GM12878 (cell line): ENCODE measurements at regions not wholly inside any gene's neighbourhood (a gene's known extent, or its start where the extent isn't known, plus 50 kb on each side); places are given as distances from the start of the nearest gene placed in this dataset.

ENCODE experiments used
- ATAC-seq: fragments of 200-7000 bp; cut with Tn5 transposase; 3 replicates; pipeline ENCODE4 v1.9.1; 2020; ENCODE audit warnings: mild to moderate bottlenecking, moderate library complexity
- BruUV-seq: library from RNA; stranded (reverse); fragments of 400-500 nt; replicated peaks from 2 replicates; lab custom pipeline; 2021; lab: Mats Ljungman, UMichigan
- CTCF ChIA-PET: fragments of 300-600 bp; sonication (Branson Sonifier 250); formaldehyde crosslinking; extraction: SDS; loops from one replicate; lab custom pipeline; 2021; ENCODE audit warnings: inconsistent platforms; lab: Yijun Ruan, JAX
- POLR2A ChIA-PET: fragments of 350-600 bp; formaldehyde crosslinking; extraction: SDS; loops from one replicate; lab custom pipeline; 2021; ENCODE audit warnings: inconsistent platforms; lab: Charles Lee
- RAD21 ChIA-PET: fragments of 300-600 bp; sonication (Branson Sonifier 250); formaldehyde crosslinking; loops from one replicate; lab custom pipeline; 2023; ENCODE audit warnings: antibody characterized with exemption; ENCODE audit not compliant: unreplicated experiment; lab: Charles Lee
- SMC1A ChIA-PET: fragments of 300-600 bp; sonication (Branson Sonifier 250); formaldehyde crosslinking; loops from one replicate; lab custom pipeline; 2023; ENCODE audit not compliant: unreplicated experiment, uncharacterized antibody; lab: Charles Lee
- DNase-seq: peaks from one replicate; pipeline ENCODE4 v3.0.0-alpha.2; 2011; ENCODE audit warnings: low read depth, low spot score
- FAIRE-seq: peaks from 3 replicates; lab custom pipeline; 2011; peaks lifted over from hg19 to GRCh38; lab: Jason Lieb, UNC
- H2AFZ ChIP-seq: 2 replicates; pipeline ENCODE4 v1.6.0; 2011; ENCODE audit warnings: low read depth, low read length, control low read depth; ENCODE audit not compliant: control insufficient read depth
- H3K27ac ChIP-seq: 2 replicates; pipeline ENCODE4 v1.5.1; 2011; ENCODE audit warnings: control low read depth; ENCODE audit not compliant: control insufficient read depth, insufficient read depth
- H3K27me3 ChIP-seq, 2 experiments: replicated peaks in 1 of 2; 2 replicates each; pipeline versions ENCODE4 v1.6.0 to v1.6.1; 2011; ENCODE audit warnings: low read length in 1 of 2; ENCODE audit not compliant: control insufficient read depth in 2 of 2, insufficient read depth in 2 of 2
- H3K36me3 ChIP-seq, 2 experiments: 2 replicates each; pipeline ENCODE4 v1.5.1; 2011; ENCODE audit warnings: low read length in 1 of 2; ENCODE audit not compliant: control insufficient read depth in 2 of 2, insufficient read depth in 2 of 2
- H3K4me1 ChIP-seq: 2 replicates; pipeline ENCODE4 v1.6.1; 2011; ENCODE audit warnings: mild to moderate bottlenecking, low read length, moderate library complexity, mixed read lengths; ENCODE audit not compliant: control insufficient read depth, insufficient read depth
- H3K4me2 ChIP-seq: 2 replicates; pipeline ENCODE4 v1.6.0; 2011; ENCODE audit warnings: control low read depth; ENCODE audit not compliant: control insufficient read depth, insufficient read depth
- H3K4me3 ChIP-seq: fragments of 200-600 bp; sonication (generic); 2 replicates; pipeline ENCODE4 v1.5.1; 2016
- H3K79me2 ChIP-seq: 2 replicates; pipeline ENCODE4 v1.6.0; 2011; ENCODE audit warnings: low read length; ENCODE audit not compliant: control insufficient read depth, insufficient read depth
- H3K9ac ChIP-seq: 2 replicates; pipeline ENCODE4 v1.8.0; 2011; ENCODE audit warnings: low read length, control low read depth, mixed read lengths; ENCODE audit not compliant: control insufficient read depth, insufficient read depth
- H3K9me3 ChIP-seq: replicated peaks from 3 replicates; pipeline ENCODE4 v1.5.1; 2011; ENCODE audit warnings: mild to moderate bottlenecking, low read length; ENCODE audit not compliant: control insufficient read depth, insufficient read depth
- H4K20me1 ChIP-seq: 2 replicates; pipeline ENCODE4 v1.6.0; 2011; ENCODE audit not compliant: control insufficient read depth, insufficient read depth
- BMI1 ChIP-seq: fragments of 450-650 bp; IDR thresholded peaks from 2 replicates; pipeline ENCODE4 v1.6.1; 2016; ENCODE audit warnings: mild to moderate bottlenecking, moderate library complexity, borderline replicate concordance
- CBX3 ChIP-seq: fragments of 200-600 bp; sonication (generic); IDR thresholded peaks from 2 replicates; pipeline ENCODE4 v1.6.1; 2016; ENCODE audit warnings: low read depth, borderline replicate concordance
- CHD4 ChIP-seq: fragments of 200-600 bp; sonication (generic); IDR thresholded peaks from 2 replicates; pipeline ENCODE4 v1.6.1; 2016; ENCODE audit warnings: mild to moderate bottlenecking
- FOXK2 ChIP-seq: fragments of 450-650 bp; IDR thresholded peaks from 2 replicates; pipeline ENCODE4 v1.6.1; 2017; ENCODE audit warnings: mild to moderate bottlenecking, moderate library complexity
- HDGF ChIP-seq: fragments of 450-650 bp; IDR thresholded peaks from 2 replicates; pipeline ENCODE4 v1.6.1; 2016; ENCODE audit warnings: antibody characterized with exemption
- POU2F2 ChIP-seq: IDR thresholded peaks from 3 replicates; pipeline ENCODE4 v1.6.1; 2011; ENCODE audit warnings: low read depth, mild to moderate bottlenecking, low read length, borderline replicate concordance
- RB1 ChIP-seq: fragments of 450-650 bp; formaldehyde crosslinking; IDR thresholded peaks from 2 replicates; pipeline ENCODE4 v1.6.1; 2017; ENCODE audit warnings: mild to moderate bottlenecking, borderline replicate concordance
- SPI1 ChIP-seq: IDR thresholded peaks from 2 replicates; pipeline ENCODE4 v1.6.1; 2011; ENCODE audit warnings: low read depth, mild to moderate bottlenecking, low read length, moderate library complexity, borderline replicate concordance; ENCODE audit not compliant: insufficient read depth
- SREBF1 ChIP-seq: IDR thresholded peaks from 2 replicates; pipeline ENCODE4 v1.6.1; 2012; ENCODE audit warnings: mild to moderate bottlenecking, low read length
- SUPT20H ChIP-seq: IDR thresholded peaks from 2 replicates; pipeline ENCODE4 v1.6.1; 2011; ENCODE audit warnings: low read depth, mild to moderate bottlenecking, low read length, moderate library complexity, borderline replicate concordance; ENCODE audit not compliant: control insufficient read depth
- YY1 ChIP-seq: IDR thresholded peaks from 2 replicates; pipeline ENCODE4 v1.6.1; 2011; ENCODE audit warnings: low read depth, mild to moderate bottlenecking, low read length
- ZNF274 ChIP-seq: IDR thresholded peaks from one replicate; pipeline ENCODE4 v1.8.0; 2011; ENCODE audit not compliant: insufficient read length, insufficient read depth
- ZZZ3 ChIP-seq: IDR thresholded peaks from 2 replicates; pipeline ENCODE4 v1.6.1; 2011; ENCODE audit warnings: low read depth; ENCODE audit not compliant: control insufficient read depth, insufficient read length
- in situ Hi-C: fragments of 300-500 bp; cut with MboI; formaldehyde crosslinking; loops from 9 replicates; pipeline ENCODE4 v1.14.3; 2018; ENCODE audit warnings: mixed read lengths
- intact Hi-C: fragments of 100-400 bp; cut with micrococcal nuclease; formaldehyde crosslinking; loops from one replicate; pipeline ENCODE4 v1.14.2; 2022; ENCODE audit not compliant: unreplicated experiment
- TF ChIP-seq, protein P1 (sequence below): IDR thresholded peaks from 2 replicates; pipeline ENCODE4 v1.6.1; 2012; ENCODE audit warnings: improper control_type of control experiment, low read depth, low read length; ENCODE audit not compliant: insufficient replicate concordance
- TF ChIP-seq, protein P2 (sequence below): IDR thresholded peaks from 2 replicates; pipeline ENCODE4 v1.6.1; 2011; ENCODE audit warnings: low read depth, low read length, improper control_type of control experiment, borderline replicate concordance
- TF ChIP-seq, protein P3 (sequence below): IDR thresholded peaks from 2 replicates; pipeline ENCODE4 v1.6.1; 2012; ENCODE audit warnings: low read depth, low read length, improper control_type of control experiment

DNA sequence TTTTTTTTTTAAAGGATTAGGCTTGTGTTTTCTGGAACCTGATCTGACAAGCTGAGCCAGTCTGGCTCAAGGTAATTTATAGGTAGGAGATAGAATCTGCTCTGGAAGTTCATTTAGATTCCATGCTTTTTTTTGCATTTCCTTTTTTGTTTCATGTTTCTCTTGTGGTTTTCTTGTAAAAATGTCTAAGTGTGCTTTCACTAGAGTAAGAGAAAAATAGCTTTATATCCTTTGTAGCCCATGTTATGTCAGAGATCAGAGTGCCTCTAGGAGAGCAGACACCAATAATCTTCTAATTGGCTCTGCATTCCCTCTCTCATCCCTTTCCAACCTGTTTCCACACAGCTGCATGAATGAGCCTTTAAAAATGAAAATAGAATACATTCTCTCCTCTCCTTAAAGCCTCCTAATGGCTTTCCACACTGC lies 389.8 kb upstream of the KCNMB2 start (continued):
- TF ChIP-seq, protein P1, sequence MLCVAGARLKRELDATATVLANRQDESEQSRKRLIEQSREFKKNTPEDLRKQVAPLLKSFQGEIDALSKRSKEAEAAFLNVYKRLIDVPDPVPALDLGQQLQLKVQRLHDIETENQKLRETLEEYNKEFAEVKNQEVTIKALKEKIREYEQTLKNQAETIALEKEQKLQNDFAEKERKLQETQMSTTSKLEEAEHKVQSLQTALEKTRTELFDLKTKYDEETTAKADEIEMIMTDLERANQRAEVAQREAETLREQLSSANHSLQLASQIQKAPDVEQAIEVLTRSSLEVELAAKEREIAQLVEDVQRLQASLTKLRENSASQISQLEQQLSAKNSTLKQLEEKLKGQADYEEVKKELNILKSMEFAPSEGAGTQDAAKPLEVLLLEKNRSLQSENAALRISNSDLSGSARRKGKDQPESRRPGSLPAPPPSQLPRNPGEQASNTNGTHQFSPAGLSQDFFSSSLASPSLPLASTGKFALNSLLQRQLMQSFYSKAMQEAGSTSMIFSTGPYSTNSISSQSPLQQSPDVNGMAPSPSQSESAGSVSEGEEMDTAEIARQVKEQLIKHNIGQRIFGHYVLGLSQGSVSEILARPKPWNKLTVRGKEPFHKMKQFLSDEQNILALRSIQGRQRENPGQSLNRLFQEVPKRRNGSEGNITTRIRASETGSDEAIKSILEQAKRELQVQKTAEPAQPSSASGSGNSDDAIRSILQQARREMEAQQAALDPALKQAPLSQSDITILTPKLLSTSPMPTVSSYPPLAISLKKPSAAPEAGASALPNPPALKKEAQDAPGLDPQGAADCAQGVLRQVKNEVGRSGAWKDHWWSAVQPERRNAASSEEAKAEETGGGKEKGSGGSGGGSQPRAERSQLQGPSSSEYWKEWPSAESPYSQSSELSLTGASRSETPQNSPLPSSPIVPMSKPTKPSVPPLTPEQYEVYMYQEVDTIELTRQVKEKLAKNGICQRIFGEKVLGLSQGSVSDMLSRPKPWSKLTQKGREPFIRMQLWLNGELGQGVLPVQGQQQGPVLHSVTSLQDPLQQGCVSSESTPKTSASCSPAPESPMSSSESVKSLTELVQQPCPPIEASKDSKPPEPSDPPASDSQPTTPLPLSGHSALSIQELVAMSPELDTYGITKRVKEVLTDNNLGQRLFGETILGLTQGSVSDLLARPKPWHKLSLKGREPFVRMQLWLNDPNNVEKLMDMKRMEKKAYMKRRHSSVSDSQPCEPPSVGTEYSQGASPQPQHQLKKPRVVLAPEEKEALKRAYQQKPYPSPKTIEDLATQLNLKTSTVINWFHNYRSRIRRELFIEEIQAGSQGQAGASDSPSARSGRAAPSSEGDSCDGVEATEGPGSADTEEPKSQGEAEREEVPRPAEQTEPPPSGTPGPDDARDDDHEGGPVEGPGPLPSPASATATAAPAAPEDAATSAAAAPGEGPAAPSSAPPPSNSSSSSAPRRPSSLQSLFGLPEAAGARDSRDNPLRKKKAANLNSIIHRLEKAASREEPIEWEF = no peak
- TF ChIP-seq CHD4 (no peak), FOXK2 (no peak), SUPT20H (no peak), RB1 (no peak), YY1 (no peak), CBX3 (no peak)
- TF ChIP-seq, protein P2, sequence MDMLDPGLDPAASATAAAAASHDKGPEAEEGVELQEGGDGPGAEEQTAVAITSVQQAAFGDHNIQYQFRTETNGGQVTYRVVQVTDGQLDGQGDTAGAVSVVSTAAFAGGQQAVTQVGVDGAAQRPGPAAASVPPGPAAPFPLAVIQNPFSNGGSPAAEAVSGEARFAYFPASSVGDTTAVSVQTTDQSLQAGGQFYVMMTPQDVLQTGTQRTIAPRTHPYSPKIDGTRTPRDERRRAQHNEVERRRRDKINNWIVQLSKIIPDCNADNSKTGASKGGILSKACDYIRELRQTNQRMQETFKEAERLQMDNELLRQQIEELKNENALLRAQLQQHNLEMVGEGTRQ = no peak

DNA sequence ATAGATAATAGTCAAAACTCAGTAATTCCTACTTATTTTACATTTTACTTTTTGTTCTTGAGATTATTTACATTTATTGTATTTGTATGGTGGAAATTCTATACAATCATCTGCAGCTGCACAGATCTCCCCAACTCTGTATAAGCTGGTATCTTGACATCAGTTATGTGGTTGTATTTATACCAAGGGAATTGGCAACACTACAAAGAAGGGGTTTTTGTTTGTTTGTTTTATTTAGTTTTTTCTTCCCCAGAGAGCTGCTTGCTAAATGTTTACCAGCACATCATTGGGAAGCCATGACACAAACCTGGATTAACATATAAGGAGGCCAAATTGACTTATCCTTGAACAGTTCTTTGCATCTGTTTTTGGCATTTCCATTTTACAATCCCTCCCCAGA lies 389.2 kb upstream of the KCNMB2 start:
- RAD21 ChIA-PET = no interaction called here
- H2AFZ ChIP-seq = no peak overlapping the region
- H3K4me2 ChIP-seq = no peak overlapping the region
- POLR2A ChIA-PET = no interaction called here
- intact Hi-C loops (no loop called here), in situ Hi-C loops (no loop called here)
- H3K4me3 ChIP-seq = no peak overlapping the region
- TF ChIP-seq SREBF1 (no peak), POU2F2 (no peak), ZZZ3 (no peak), CHD4 (no peak), HDGF (no peak), BMI1 (no peak), ZNF274 (no peak), SPI1 (no peak)
- TF ChIP-seq, protein P3, sequence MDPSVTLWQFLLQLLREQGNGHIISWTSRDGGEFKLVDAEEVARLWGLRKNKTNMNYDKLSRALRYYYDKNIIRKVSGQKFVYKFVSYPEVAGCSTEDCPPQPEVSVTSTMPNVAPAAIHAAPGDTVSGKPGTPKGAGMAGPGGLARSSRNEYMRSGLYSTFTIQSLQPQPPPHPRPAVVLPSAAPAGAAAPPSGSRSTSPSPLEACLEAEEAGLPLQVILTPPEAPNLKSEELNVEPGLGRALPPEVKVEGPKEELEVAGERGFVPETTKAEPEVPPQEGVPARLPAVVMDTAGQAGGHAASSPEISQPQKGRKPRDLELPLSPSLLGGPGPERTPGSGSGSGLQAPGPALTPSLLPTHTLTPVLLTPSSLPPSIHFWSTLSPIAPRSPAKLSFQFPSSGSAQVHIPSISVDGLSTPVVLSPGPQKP = no peak
- DNase-seq = no peak
- no peaks in the 10 kb centered on the region for H4K20me1 ChIP-seq
- H3K9me3 ChIP-seq = no peaks in the 10 kb centered on the region
- H3K79me2 ChIP-seq = no peaks in the 10 kb centered on the region
- no peak for ATAC-seq
- BruUV-seq = no TSS peak
- H3K9ac ChIP-seq = no peak overlapping the region
- no peak overlapping the region for H3K27ac ChIP-seq
- CTCF ChIA-PET = no interaction called here
- H3K36me3 ChIP-seq = no peaks in the 10 kb centered on the region
- H3K27me3 ChIP-seq = no peaks in the 10 kb centered on the region; a peak in 1 of 4 replicates
- SMC1A ChIA-PET = no interaction called here
- FAIRE-seq = no peak
- H3K4me1 ChIP-seq = no peaks in the 10 kb centered on the region
